IPS-NIHi7 (cell line): ENCODE measurements at regions not wholly inside any gene's neighbourhood (a gene's known extent, or its start where the extent isn't known, plus 50 kb on each side); places are given as distances from the start of the nearest gene placed in this dataset.

Experiments used
- DNase-seq: peaks from one replicate; pipeline ENCODE4 v3.0.0; 2012; ENCODE audit warnings: mixed read lengths; ENCODE audit errors: extremely low spot score

- DNase-seq = no peak
Measured at GRCh38 chr5:159385536-159385935, 55.2 kb upstream of the IL12B start.

- no peak for DNase-seq
Measured at GRCh38 chr5:159386028-159386711, 55.9 kb upstream of the IL12B start.

GRCh38 chr5:159392871-159393270 is 62.6 kb upstream of the IL12B start:
- no peak for DNase-seq

- DNase-seq = no peak
Measured at GRCh38 chr5:159393854-159394274, 63.6 kb upstream of the IL12B start.

GRCh38 chr5:159395202-159395601 is 64.9 kb upstream of the IL12B start:
- no peak for DNase-seq

- peak; percentile 3 for DNase-seq
Measured at GRCh38 chr5:159398936-159399335, 68.6 kb upstream of the IL12B start.

GRCh38 chr5:159400476-159400875 is 70.2 kb upstream of the IL12B start:
- DNase-seq = no peak

GRCh38 chr5:159402311-159402710 is 72.0 kb upstream of the IL12B start:
- no peak for DNase-seq

GRCh38 chr5:159402856-159403255 is 72.6 kb upstream of the IL12B start:
- DNase-seq = no peak

GRCh38 chr5:159403906-159404681 is 73.8 kb upstream of the IL12B start:
- no peak for DNase-seq

GRCh38 chr5:159405611-159406031 is 75.3 kb upstream of the IL12B start:
- no peak for DNase-seq

- no peak for DNase-seq
Measured at GRCh38 chr5:159406571-159406970, 76.3 kb upstream of the IL12B start.

- DNase-seq = no peak
Measured at GRCh38 chr5:159409801-159410200, 79.5 kb upstream of the IL12B start.

- DNase-seq = no peak
Measured at GRCh38 chr5:159410480-159410879, 80.2 kb upstream of the IL12B start.

GRCh38 chr5:159411115-159411514 is 80.8 kb upstream of the IL12B start:
- DNase-seq = no peak

- DNase-seq = peak; percentile 34
Measured at GRCh38 chr5:159412284-159413046, 82.2 kb upstream of the IL12B start.

- no peak for DNase-seq
Measured at GRCh38 chr5:159414021-159414420, 83.7 kb upstream of the IL12B start.

GRCh38 chr5:159415301-159415937 is 85.1 kb upstream of the IL12B start:
- DNase-seq = no peak

- no peak for DNase-seq
Measured at GRCh38 chr5:159416438-159416837, 86.2 kb upstream of the IL12B start.

GRCh38 chr5:159417170-159417569 is 86.9 kb upstream of the IL12B start:
- no peak for DNase-seq

- no peak for DNase-seq
Measured at GRCh38 chr5:159419576-159419975, 89.3 kb upstream of the IL12B start.

GRCh38 chr5:159420940-159421339 is 90.7 kb upstream of the IL12B start:
- DNase-seq = no peak
